ENCODE measurements at regions not wholly inside any gene's neighbourhood (a gene's known extent, or its start where the extent isn't known, plus 50 kb on each side); places are given as distances from the start of the nearest gene placed in this dataset.

- peaks cover 39% of the 10 kb centered on the region for H3K9me3 Mint-ChIP-seq
- peaks cover 19% of the 10 kb centered on the region for H3K4me1 Mint-ChIP-seq
- no peak for TF ChIP-seq CTCF (IDR thresholded peaks at IDR 0.05)
- no peak overlapping the region for H3K4me3 Mint-ChIP-seq
- H3K36me3 Mint-ChIP-seq (ENCODE audit: low read depth) = peaks cover 20% of the 10 kb centered on the region
- DNase-seq = no peak
- no peak overlapping the region for H3K27ac Mint-ChIP-seq
- H3K27me3 Mint-ChIP-seq (ENCODE audit: low read depth, poor library complexity) = peaks cover 14% of the 10 kb centered on the region
Measured at GRCh38 chr15:93200837-93201226, 111.8 kb upstream of the RGMA start.

- peaks cover 38% of the 10 kb centered on the region for H3K9me3 Mint-ChIP-seq
- peaks cover 15% of the 10 kb centered on the region for H3K36me3 Mint-ChIP-seq (ENCODE audit: low read depth)
- no peak for TF ChIP-seq CTCF (IDR thresholded peaks at IDR 0.05)
- H3K4me3 Mint-ChIP-seq = no peak overlapping the region
- DNase-seq = no peak
- peaks cover 15% of the 10 kb centered on the region for H3K27me3 Mint-ChIP-seq (ENCODE audit: low read depth, poor library complexity)
- peaks cover 13% of the 10 kb centered on the region for H3K4me1 Mint-ChIP-seq
- no peak overlapping the region for H3K27ac Mint-ChIP-seq
Measured at GRCh38 chr15:93200081-93200836, 111.2 kb upstream of the RGMA start.

DNA sequence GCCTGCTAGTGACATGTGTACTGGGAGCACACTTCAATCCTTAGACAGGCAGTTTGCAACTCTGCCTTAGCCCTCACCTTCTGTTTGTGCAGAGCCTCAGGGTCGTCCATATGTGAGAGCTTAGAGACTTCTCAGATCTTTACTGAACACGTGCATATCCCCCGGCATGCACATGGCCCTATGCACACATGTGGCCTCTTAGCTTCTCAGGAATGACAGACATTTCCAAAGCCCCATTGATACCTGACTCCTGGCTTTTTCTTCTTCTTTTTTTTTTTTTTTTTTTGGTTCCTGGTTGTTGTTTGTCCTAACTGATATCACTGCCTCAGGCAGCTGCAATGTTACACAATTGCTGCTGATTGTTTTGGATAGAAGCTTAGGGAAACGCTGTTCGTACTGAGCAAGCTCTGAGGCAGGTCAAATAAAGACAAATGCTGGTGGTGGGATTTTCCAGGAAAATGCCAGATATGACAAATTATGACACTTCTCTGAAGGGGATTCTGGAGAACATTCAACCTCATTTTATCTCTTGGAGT lies 107.2 kb upstream of the RGMA start:
- no peak overlapping the region for H3K4me3 Mint-ChIP-seq
- H3K36me3 Mint-ChIP-seq (ENCODE audit: low read depth) = peaks cover 15% of the 10 kb centered on the region
- H3K9me3 Mint-ChIP-seq = peaks cover 34% of the 10 kb centered on the region
- H3K27me3 Mint-ChIP-seq (ENCODE audit: low read depth, poor library complexity) = peaks cover 19% of the 10 kb centered on the region
- H3K4me1 Mint-ChIP-seq = peaks cover 6% of the 10 kb centered on the region
- TF ChIP-seq CTCF (IDR thresholded peaks at IDR 0.05) = no peak
- no peak overlapping the region for H3K27ac Mint-ChIP-seq
- no peak for DNase-seq

- Mint-ChIP-seq H3K27ac (no peak overlapping the region), H3K9me3 (peaks cover 34% of the 10 kb centered on the region), H3K36me3 (ENCODE audit: low read depth) (peaks cover 15% of the 10 kb centered on the region), H3K4me3 (no peak overlapping the region), H3K4me1 (peaks cover 6% of the 10 kb centered on the region), H3K27me3 (ENCODE audit: low read depth, poor library complexity) (peaks cover 17% of the 10 kb centered on the region)
- TF ChIP-seq CTCF (IDR thresholded peaks at IDR 0.05) = no peak
- DNase-seq = no peak
Measured at GRCh38 chr15:93195109-93195508, 106.1 kb upstream of the RGMA start.

DNA sequence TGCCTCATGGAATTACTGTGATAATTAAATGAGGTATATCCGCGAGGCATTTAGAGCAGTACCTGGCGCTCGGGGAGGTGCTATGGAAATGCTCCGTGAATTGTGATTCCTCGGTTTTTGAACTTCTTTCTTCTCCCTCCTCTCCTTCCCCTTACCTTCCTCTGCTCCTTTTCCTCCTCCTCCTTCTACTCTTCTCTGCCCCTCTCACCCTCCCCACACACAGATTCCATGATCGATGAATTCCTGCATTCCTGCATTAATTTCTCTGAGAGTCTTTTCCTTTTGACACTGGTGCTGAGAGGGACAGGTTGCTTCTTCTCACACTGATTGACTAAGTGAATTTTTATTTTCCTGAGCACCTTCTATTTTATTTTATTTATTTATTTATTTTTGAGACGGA lies 101.2 kb upstream of the RGMA start:
- H3K27me3 Mint-ChIP-seq (ENCODE audit: low read depth, poor library complexity) = peaks cover 23% of the 10 kb centered on the region
- no peaks in the 10 kb centered on the region for H3K36me3 Mint-ChIP-seq (ENCODE audit: low read depth)
- peaks cover 4% of the 10 kb centered on the region for H3K9me3 Mint-ChIP-seq
- no peak for TF ChIP-seq CTCF (IDR thresholded peaks at IDR 0.05)
- peaks cover 12% of the 10 kb centered on the region for H3K4me1 Mint-ChIP-seq
- H3K27ac Mint-ChIP-seq = no peak overlapping the region
- no peak overlapping the region for H3K4me3 Mint-ChIP-seq
- DNase-seq = no peak

DNA sequence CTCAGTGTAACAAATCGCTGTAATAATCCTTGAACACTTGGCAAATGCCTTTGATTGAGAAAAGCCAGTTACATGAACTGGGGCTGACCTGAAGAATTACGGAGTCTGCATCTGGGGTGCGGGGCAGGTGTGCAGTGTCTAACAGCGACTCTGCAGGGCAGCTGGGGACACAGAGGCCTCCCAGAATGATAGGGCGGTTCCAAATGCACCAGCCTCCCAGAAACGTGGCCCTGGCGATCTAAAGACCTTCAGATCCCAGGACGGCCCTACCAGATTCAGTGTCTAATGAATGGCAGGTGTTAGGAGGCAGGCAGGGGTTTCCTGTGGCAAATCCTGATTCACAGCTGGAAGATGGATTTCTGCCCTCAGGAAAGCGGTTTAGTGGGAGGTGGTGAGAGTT lies 100.5 kb upstream of the RGMA start:
- Mint-ChIP-seq H3K4me3 (no peak overlapping the region), H3K27ac (no peak overlapping the region)

More for the DNA sequence above, 100.5 kb upstream of the RGMA start:
- peaks cover 7% of the 10 kb centered on the region for H3K4me1 Mint-ChIP-seq
- no peak for TF ChIP-seq CTCF (IDR thresholded peaks at IDR 0.05)
- H3K9me3 Mint-ChIP-seq = peaks cover under 1% of the 10 kb centered on the region
- DNase-seq = no peak
- H3K27me3 Mint-ChIP-seq (ENCODE audit: low read depth, poor library complexity) = peaks cover 23% of the 10 kb centered on the region
- H3K36me3 Mint-ChIP-seq (ENCODE audit: low read depth) = no peaks in the 10 kb centered on the region

Data from nephron progenitor cell (in vitro differentiated cells).